ENCODE measurements at regions not wholly inside any gene's neighbourhood (a gene's known extent, or its start where the extent isn't known, plus 50 kb on each side); places are given as distances from the start of the nearest gene placed in this dataset.

GRCh38 chr14:51554953-51555352 is 96.8 kb upstream of the FRMD6 start:
- ChIA-PET POLR2A (no interaction called here), CTCF (no interaction called here)
- no peak overlapping the region for H3K27ac Mint-ChIP-seq
- no peaks in the 10 kb centered on the region for H3K9me3 Mint-ChIP-seq
- ATAC-seq (ENCODE audit: low read depth) (no peak), DNase-seq (no peak)
- peaks cover 13% of the 10 kb centered on the region for H3K27me3 Mint-ChIP-seq
- no peaks in the 10 kb centered on the region for H3K4me1 Mint-ChIP-seq
- H3K4me3 Mint-ChIP-seq = no peak overlapping the region
- intact Hi-C loops (cut with micrococcal nuclease) = no loop called here
- TF ChIP-seq CTCF (IDR thresholded peaks at IDR 0.05) = no peak
- H3K36me3 Mint-ChIP-seq (ENCODE audit: low read depth) = no peaks in the 10 kb centered on the region

DNA sequence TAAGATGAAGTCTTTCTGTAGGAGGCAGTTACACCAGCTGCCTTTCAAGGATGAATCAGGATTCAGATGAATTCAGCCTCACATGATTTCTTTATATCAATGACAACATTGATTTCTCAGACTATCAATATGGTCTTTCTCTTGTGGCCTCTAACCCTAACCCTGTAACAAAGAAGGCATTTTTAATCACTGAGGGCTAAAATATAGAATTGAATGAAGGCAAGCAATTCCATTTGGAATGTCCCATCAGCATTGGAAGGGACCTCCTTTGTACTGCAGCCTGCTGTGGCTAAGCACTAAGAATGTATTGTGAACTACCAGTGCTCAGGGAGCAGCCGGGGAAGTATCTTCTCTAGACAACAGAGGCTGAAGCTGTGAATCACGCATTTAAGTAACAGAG is 90.6 kb upstream of the FRMD6 start:
- Mint-ChIP-seq H3K4me1 (no peaks in the 10 kb centered on the region), H3K4me3 (no peak overlapping the region), H3K9me3 (no peaks in the 10 kb centered on the region), H3K27ac (no peak overlapping the region), H3K27me3 (no peaks in the 10 kb centered on the region), H3K36me3 (ENCODE audit: low read depth) (no peaks in the 10 kb centered on the region)
- CTCF ChIA-PET = no interaction called here
- POLR2A ChIA-PET = no interaction called here
- DNase-seq (no peak), ATAC-seq (ENCODE audit: low read depth) (no peak)
- TF ChIP-seq CTCF (IDR thresholded peaks at IDR 0.05) = no peak
- intact Hi-C loops (cut with micrococcal nuclease) = no loop called here

GRCh38 chr14:51562816-51563215 is 88.9 kb upstream of the FRMD6 start:
- no peaks in the 10 kb centered on the region for H3K4me1 Mint-ChIP-seq
- DNase-seq (no peak), ATAC-seq (ENCODE audit: low read depth) (no peak)
- no peaks in the 10 kb centered on the region for H3K9me3 Mint-ChIP-seq
- ChIA-PET CTCF (no interaction called here), POLR2A (no interaction called here)
- TF ChIP-seq CTCF (IDR thresholded peaks at IDR 0.05) = no peak
- H3K4me3 Mint-ChIP-seq = no peak overlapping the region
- no peaks in the 10 kb centered on the region for H3K27me3 Mint-ChIP-seq
- no peaks in the 10 kb centered on the region for H3K36me3 Mint-ChIP-seq (ENCODE audit: low read depth)
- intact Hi-C loops (cut with micrococcal nuclease) = no loop called here
- no peak overlapping the region for H3K27ac Mint-ChIP-seq

DNA sequence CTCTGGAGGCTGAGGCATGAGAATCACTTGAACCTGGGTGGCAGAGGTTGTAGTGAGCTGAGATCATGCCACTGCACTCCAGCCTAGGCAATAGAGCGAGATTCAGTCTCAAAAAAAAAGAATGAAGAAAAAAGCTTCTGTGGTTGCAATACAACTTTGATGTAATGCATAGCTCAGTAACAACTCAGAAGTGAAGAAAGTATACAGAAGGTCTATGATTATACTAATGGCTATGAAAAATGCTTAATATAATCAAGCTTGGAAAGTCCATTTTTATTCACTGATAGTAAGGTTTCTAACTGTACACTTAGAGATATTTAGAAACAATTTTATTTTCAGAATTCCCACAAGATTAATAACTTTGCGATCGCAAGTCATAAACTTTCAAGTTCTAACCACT is 88.2 kb upstream of the FRMD6 start:
- intact Hi-C loops (cut with micrococcal nuclease) = no loop called here
- ChIA-PET POLR2A (no interaction called here), CTCF (no interaction called here)
- no peaks in the 10 kb centered on the region for H3K4me1 Mint-ChIP-seq
- ATAC-seq (ENCODE audit: low read depth) (no peak), DNase-seq (no peak)
- H3K27me3 Mint-ChIP-seq = no peaks in the 10 kb centered on the region
- no peak for TF ChIP-seq CTCF (IDR thresholded peaks at IDR 0.05)
- H3K9me3 Mint-ChIP-seq = no peaks in the 10 kb centered on the region
- H3K27ac Mint-ChIP-seq = no peak overlapping the region
- no peak overlapping the region for H3K4me3 Mint-ChIP-seq
- H3K36me3 Mint-ChIP-seq (ENCODE audit: low read depth) = no peaks in the 10 kb centered on the region

- intact Hi-C loops (cut with micrococcal nuclease) = no loop called here
- POLR2A ChIA-PET = no interaction called here
These were observed 87.2 kb upstream of the FRMD6 start for GRCh38 chr14:51564460-51564859.

More at GRCh38 chr14:51564460-51564859, 87.2 kb upstream of the FRMD6 start:
- H3K36me3 Mint-ChIP-seq (ENCODE audit: low read depth) = no peaks in the 10 kb centered on the region
- no peak overlapping the region for H3K27ac Mint-ChIP-seq
- CTCF ChIA-PET = no interaction called here
- ATAC-seq (ENCODE audit: low read depth) (no peak), DNase-seq (no peak)
- no peak overlapping the region for H3K4me3 Mint-ChIP-seq
- no peaks in the 10 kb centered on the region for H3K4me1 Mint-ChIP-seq
- no peak for TF ChIP-seq CTCF (IDR thresholded peaks at IDR 0.05)
- H3K27me3 Mint-ChIP-seq = no peaks in the 10 kb centered on the region
- no peaks in the 10 kb centered on the region for H3K9me3 Mint-ChIP-seq
